GM23248 (cell line): ENCODE measurements at regions not wholly inside any gene's neighbourhood (a gene's known extent, or its start where the extent isn't known, plus 50 kb on each side); places are given as distances from the start of the nearest gene placed in this dataset.
A peak's percentile ranks its signal among the peaks of the same experiment; 100 is the strongest.

Source experiments
- DNase-seq: peaks from one replicate; pipeline ENCODE4 v3.0.0-alpha.2; 2015
- H2AFZ ChIP-seq: fragments of 200-600 bp; sonication (generic); 2 replicates; pipeline ENCODE4 v1.6.1; 2016; ENCODE audit warnings: antibody characterized with exemption
- H3F3A ChIP-seq: fragments of 200-600 bp; sonication (generic); 2 replicates; pipeline ENCODE4 v1.6.1; 2016; ENCODE audit warnings: mild to moderate bottlenecking, antibody characterized with exemption, mixed run types; ENCODE audit not compliant: insufficient read depth
- H3K27ac ChIP-seq: fragments of 200-600 bp; sonication (generic); 2 replicates; pipeline ENCODE4 v1.5.1; 2016; ENCODE audit warnings: mild to moderate bottlenecking
- H3K27me3 ChIP-seq: fragments of 200-600 bp; sonication (generic); replicated peaks from 2 replicates; pipeline ENCODE4 v1.6.1; 2016; ENCODE audit warnings: mild to moderate bottlenecking; ENCODE audit not compliant: insufficient read depth
- H3K36me3 ChIP-seq: fragments of 200-600 bp; sonication (generic); 2 replicates; pipeline ENCODE4 v1.6.1; 2016; ENCODE audit warnings: low read depth, mild to moderate bottlenecking
- H3K4me1 ChIP-seq: fragments of 200-600 bp; sonication (generic); 2 replicates; pipeline ENCODE4 v1.6.1; 2016; ENCODE audit warnings: mild to moderate bottlenecking; ENCODE audit not compliant: insufficient read depth
- H3K4me2 ChIP-seq: fragments of 200-600 bp; sonication (generic); one replicate; pipeline ENCODE4 v1.6.1; 2016; ENCODE audit warnings: mild to moderate bottlenecking; ENCODE audit not compliant: unreplicated experiment
- H3K4me3 ChIP-seq: fragments of 200-600 bp; sonication (generic); 2 replicates; pipeline ENCODE4 v1.5.1; 2016; ENCODE audit warnings: mild to moderate bottlenecking
- H3K79me2 ChIP-seq: fragments of 200-600 bp; sonication (generic); 2 replicates; pipeline ENCODE4 v1.6.1; 2016; ENCODE audit warnings: mild to moderate bottlenecking; ENCODE audit not compliant: insufficient read depth
- H3K9ac ChIP-seq: fragments of 200-600 bp; sonication (generic); 2 replicates; pipeline ENCODE4 v1.6.1; 2016; ENCODE audit warnings: mild to moderate bottlenecking
- H3K9me2 ChIP-seq: fragments of 200-600 bp; sonication (generic); 2 replicates; pipeline ENCODE4 v1.6.1; 2016; ENCODE audit warnings: mixed run types, mild to moderate bottlenecking, moderate library complexity; ENCODE audit not compliant: insufficient read depth
- H3K9me3 ChIP-seq: fragments of 200-600 bp; sonication (generic); one replicate; pipeline ENCODE4 v1.6.1; 2017; ENCODE audit warnings: low read depth
- H4K20me1 ChIP-seq: fragments of 200-600 bp; sonication (generic); 2 replicates; pipeline ENCODE4 v1.6.0; 2016; ENCODE audit not compliant: insufficient read depth
- EZH2 ChIP-seq: fragments of 200-600 bp; sonication (generic); IDR thresholded peaks from 2 replicates; pipeline ENCODE4 v1.6.1; 2018; ENCODE audit warnings: antibody characterized with exemption, mild to moderate bottlenecking; ENCODE audit not compliant: insufficient read depth, poor library complexity, severe bottlenecking
- EZH2phosphoT487 ChIP-seq: fragments of 200-600 bp; sonication (generic); IDR thresholded peaks from 2 replicates; pipeline ENCODE4 v1.6.1; 2018; ENCODE audit warnings: antibody characterized with exemption, moderate library complexity, mild to moderate bottlenecking, low read depth; ENCODE audit not compliant: insufficient read depth
- WGBS, 2 experiments: methylation state at CpG; one replicate each; pipeline ENCODE4 v1.1.6; 2015 to 2017; ENCODE audit warnings: low lambda C conversion rate in 2 of 2, low coverage in 1 of 2; ENCODE audit errors: missing lambda C conversion rate in 2 of 2; 5-methylcytosine and 5-hydroxymethylcytosine counted together
- in situ Hi-C: fragments of 300-500 bp; cut with MboI; formaldehyde crosslinking; loops from 2 replicates; pipeline ENCODE4 v1.15.0; 2020

DNA sequence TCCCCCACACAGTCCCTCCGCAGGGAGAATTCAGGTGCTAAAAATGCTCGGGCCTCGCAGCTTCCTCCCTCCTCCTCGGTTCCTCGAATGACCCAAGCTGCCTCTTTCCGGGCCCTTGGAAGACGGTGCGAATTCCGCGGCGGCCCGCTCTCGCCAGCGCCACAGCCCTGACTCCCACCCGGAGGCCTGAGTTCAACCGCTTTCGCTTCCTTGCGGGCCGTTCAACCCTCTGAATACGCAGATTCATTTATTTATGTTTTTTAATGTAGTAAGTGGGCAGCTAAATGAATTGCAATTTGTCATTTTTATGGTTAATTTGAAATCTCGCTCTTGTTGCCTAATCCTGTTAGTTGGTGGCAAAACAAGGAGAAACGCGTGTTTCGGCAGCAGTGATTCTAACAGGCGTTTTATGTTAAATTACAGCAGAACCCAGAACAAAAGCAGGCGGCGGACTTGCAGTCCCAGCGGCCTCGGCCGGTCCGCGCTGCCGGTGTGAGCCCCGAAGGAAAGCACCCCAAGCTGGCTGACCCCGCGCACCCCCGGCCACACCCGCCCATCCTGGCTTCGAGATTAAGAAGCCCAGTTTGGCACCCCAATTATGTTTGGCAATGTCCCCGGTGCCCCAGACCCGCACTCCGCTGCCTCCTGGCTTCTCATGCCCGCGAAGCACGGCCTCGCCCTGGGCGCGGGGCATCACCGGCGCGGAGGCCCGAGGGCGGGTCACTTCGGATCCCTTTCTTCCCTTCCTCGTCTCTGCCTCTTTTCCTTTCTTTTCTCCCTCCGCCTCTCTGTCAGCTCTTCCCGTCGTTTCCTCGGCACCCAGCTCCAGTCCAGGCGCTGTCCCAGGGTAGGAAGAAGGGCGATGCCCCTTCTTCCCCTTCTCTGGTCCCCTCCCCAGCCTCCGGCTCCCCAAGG, 75.9 kb downstream of the INSIG1 start:
- TF ChIP-seq EZH2 (peak; percentile 100), EZH2phosphoT487 (peak; percentile 90)
- DNase-seq: peak; percentile 29
- H3K27me3 ChIP-seq: peaks cover 88% of the 10 kb centered on the region
- H3K9ac ChIP-seq: no peak overlapping the region
- H3K4me2 ChIP-seq: peak overlapping the region; percentile 30
- H3K79me2 ChIP-seq: no peaks in the 10 kb centered on the region
- in situ Hi-C loops: no loop called here
- no peaks in the 10 kb centered on the region for H4K20me1 ChIP-seq
- H3F3A ChIP-seq: no peaks in the 10 kb centered on the region
- no peak overlapping the region; the same call in 1 of the 2 replicates for H2AFZ ChIP-seq
- no peaks in the 10 kb centered on the region for H3K9me3 ChIP-seq
- H3K36me3 ChIP-seq: no peaks in the 10 kb centered on the region
- no peak overlapping the region for H3K27ac ChIP-seq
- H3K9me2 ChIP-seq: no peaks in the 10 kb centered on the region
- H3K4me1 ChIP-seq: no peaks in the 10 kb centered on the region
- peak overlapping the region; percentile 27 for H3K4me3 ChIP-seq
- 5 to 7% methylated on average over 54 to 62 of the region's 62 CpGs for WGBS, 2 experiments

DNA sequence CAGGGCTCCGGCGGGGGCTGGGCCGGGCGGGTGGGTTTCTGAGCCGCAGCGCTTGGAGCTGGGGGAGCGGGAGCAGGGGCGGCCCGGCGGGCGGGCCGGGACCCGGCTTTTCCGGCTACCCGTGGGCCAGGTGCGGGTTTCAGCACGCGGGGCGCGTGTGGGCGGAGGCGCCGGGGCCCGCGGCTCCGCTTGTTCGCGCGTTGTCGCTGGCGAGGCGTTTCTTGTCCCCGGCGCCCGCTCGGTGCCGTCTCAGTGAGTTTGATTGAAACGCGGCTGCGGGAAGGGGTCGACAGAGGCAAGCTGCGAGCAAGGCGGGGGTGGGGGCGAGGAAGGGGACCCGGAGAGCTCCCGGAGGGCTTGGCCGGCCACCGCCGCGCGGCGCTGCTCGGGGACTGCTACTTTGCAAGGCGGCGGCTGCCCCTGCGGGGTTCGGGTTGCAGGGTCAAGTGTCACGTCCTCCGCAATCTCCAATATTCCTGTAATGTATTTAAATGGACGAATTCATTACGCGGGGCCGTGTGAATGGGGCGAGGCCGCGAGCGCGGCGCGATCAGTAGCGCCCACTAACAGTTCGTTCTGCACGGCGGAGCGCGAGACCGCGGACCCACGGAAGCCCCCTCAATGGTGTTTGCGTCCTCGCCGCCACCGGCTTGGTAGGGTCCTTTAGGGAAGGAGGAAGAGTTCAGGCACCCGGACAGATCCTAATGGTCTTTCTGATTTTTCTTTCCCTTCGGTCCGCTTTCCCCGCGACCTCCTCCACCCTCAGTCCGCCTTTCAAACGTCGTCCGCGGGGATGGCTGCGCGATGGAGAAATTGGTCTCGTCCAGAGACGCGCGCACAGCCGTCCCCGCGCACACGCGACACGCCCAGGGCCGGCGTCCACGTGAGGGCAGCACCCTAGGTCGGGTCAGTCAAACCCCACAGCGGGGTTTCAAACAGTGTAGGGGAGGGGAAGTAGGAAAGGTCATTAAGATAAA, 76.9 kb downstream of the INSIG1 start:
- no peaks in the 10 kb centered on the region for H4K20me1 ChIP-seq
- no peak overlapping the region for H3K27ac ChIP-seq
- TF ChIP-seq EZH2phosphoT487: peak; percentile 77; the same call in 1 of the 2 replicates
- peak; percentile 91 for TF ChIP-seq EZH2
- no peak overlapping the region for H2AFZ ChIP-seq
- H3K9me3 ChIP-seq: no peaks in the 10 kb centered on the region
- no peaks in the 10 kb centered on the region for H3K9me2 ChIP-seq
- no peak overlapping the region for H3K4me2 ChIP-seq
- no peaks in the 10 kb centered on the region for H3K4me1 ChIP-seq
- no peak overlapping the region for H3K9ac ChIP-seq
- H3F3A ChIP-seq: no peaks in the 10 kb centered on the region
- no peak overlapping the region for H3K4me3 ChIP-seq
- in situ Hi-C loops: no loop called here
- no peaks in the 10 kb centered on the region for H3K36me3 ChIP-seq
- no peak for DNase-seq
- H3K79me2 ChIP-seq: no peaks in the 10 kb centered on the region
- H3K27me3 ChIP-seq: peaks cover 97% of the 10 kb centered on the region
- WGBS, 2 experiments: 3 to 5% methylated on average over 70 to 88 of the region's 110 CpGs

DNA sequence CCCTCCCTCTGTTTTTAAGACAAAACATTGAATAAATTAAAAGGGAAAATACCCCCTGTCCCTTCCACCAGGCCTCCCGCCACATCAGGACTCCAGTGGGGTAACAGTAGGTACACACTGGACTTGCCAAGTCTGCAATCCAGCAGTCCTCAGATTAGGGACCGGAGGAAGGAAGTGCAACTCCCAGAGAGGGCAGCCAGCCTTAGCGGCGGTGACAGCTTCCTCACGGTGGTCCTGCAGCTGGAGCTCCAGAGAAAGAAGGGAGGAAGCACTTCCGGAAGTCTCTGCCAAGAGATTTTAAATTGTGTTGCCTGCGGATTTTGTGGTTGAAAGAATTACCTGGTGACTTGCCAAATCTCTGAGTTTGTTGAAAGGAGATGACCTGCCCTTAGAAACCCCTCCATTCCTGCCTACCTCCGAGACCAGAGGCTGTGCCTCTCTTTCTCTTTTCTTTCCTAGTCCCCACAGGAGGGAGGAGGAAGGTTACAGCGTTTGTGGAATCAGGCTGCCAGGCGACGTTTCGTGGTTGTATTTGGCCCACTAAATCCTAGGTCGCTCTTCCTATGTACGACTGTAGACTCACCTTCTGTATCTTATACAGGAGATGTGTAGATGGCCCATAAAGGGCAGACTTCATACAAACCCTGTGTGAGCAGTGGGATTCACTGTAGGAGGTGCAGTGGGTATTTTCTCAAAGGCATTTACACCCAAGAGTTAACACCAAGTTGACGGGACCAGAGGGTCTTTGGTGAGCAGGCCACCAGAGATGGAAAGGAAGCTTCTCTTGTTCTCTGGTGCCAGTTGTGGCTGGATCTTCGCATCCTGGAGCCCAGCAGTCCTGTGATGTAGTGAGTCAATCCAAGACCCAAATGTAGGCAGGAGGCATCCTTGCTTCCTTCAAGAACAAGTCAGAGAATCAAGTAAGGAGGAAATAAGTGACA, 77.9 kb downstream of the INSIG1 start:
- peak; percentile 79; the same call in 1 of the 2 replicates for TF ChIP-seq EZH2phosphoT487
- peak; percentile 43 for TF ChIP-seq EZH2
- H3K36me3 ChIP-seq: no peaks in the 10 kb centered on the region
- H3K9me3 ChIP-seq: no peaks in the 10 kb centered on the region
- no peak for DNase-seq
- in situ Hi-C loops: no loop called here
- H3K79me2 ChIP-seq: no peaks in the 10 kb centered on the region
- H3K27ac ChIP-seq: no peak overlapping the region
- peaks cover 96% of the 10 kb centered on the region for H3K27me3 ChIP-seq
- no peaks in the 10 kb centered on the region for H3K9me2 ChIP-seq
- no peak overlapping the region for H2AFZ ChIP-seq
- H3K4me1 ChIP-seq: no peaks in the 10 kb centered on the region
- no peak overlapping the region for H3K9ac ChIP-seq
- H3K4me2 ChIP-seq: no peak overlapping the region
- no peaks in the 10 kb centered on the region for H3F3A ChIP-seq
- no peak overlapping the region for H3K4me3 ChIP-seq
- WGBS, 2 experiments: 3 to 5% methylated on average over 16 of the region's 16 CpGs
- H4K20me1 ChIP-seq: no peaks in the 10 kb centered on the region
